HG03565 (cell line): ENCODE measurements at regions not wholly inside any gene's neighbourhood (a gene's known extent, or its start where the extent isn't known, plus 50 kb on each side); places are given as distances from the start of the nearest gene placed in this dataset.
"Not testable (repeated sequence)": the region's sequence is repeated elsewhere in the genome, so short reads cannot be mapped to it uniquely, and the experiment has no call there.

Experiments
- ATAC-seq: cut with Tn5 transposase; IDR thresholded peaks from one replicate; pipeline ENCODE4 v1.9.1; 2021; ENCODE audit warnings: mild to moderate bottlenecking, moderate library complexity; ENCODE audit not compliant: unreplicated experiment

DNA sequence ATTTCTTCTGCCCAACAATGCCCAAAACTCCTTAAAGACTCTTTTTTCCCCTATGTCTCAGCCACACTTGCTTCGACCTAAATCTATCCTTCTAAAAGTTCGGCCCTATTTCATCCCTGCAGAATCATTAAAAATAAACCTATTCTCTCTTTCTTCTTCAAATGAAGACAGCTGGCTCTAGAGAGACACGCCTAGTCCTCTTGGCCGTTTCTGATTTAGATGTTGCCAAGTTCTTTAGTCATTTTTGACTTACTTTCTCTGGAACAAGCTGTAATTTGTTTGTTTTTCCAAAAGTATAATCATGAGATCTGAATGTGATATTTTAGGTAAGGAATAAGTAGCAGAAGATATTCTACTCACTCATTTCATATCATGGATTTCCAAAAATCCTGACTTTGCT, 211.6 kb downstream of the CENPC start:
- no peak for ATAC-seq

DNA sequence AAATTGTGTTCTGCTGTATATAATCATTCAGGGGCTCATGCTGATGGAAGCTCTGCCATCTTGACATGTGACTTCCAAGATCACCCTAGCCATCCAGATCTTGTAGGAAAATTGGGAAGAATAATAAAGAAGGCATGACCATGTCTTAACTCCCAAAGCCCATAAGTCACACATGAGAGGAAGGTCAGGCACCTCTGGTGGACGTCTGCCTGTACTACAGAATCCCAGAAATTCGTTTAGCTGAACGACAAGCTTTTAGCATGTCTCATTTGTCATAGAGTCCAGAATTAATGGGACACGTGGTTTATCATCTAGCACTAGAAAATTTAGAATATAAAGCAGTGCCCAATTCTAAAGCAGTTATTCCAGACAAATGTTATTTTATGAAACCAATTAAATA, 212.7 kb downstream of the CENPC start:
- ATAC-seq, result peak; percentile 82

DNA sequence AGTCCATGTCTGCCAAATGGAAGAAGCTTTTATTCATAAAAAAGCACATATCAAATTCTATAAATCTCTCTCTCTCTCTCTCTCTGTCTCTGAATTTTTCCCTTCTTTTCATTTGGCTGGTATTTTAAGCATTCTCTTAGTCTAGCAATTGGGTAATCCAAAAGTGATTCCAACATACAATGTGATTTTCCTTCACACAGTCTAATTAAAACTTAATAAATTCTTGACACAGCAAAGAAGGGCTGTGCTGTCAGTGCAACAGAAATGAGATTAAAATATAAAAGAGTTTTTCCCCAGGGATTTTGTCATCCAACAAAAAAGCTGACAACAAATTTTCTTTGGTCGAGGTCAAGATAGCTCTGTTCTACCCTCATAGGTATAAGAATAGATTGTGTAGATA, 216.9 kb downstream of the CENPC start:
- ATAC-seq, result no peak

DNA sequence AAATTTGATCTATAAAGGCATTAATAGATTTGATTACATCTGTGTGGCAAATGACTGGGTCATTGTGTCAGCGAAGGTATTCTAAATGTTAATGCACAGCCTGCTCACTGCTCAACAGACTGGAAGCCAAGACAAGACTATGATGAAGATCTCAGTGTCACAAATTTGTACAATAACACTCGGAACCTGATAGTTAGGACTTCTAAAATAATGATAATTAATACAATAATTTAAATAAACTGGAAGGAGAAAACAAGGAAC, 217.4 kb downstream of the CENPC start:
- ATAC-seq, result no peak

DNA sequence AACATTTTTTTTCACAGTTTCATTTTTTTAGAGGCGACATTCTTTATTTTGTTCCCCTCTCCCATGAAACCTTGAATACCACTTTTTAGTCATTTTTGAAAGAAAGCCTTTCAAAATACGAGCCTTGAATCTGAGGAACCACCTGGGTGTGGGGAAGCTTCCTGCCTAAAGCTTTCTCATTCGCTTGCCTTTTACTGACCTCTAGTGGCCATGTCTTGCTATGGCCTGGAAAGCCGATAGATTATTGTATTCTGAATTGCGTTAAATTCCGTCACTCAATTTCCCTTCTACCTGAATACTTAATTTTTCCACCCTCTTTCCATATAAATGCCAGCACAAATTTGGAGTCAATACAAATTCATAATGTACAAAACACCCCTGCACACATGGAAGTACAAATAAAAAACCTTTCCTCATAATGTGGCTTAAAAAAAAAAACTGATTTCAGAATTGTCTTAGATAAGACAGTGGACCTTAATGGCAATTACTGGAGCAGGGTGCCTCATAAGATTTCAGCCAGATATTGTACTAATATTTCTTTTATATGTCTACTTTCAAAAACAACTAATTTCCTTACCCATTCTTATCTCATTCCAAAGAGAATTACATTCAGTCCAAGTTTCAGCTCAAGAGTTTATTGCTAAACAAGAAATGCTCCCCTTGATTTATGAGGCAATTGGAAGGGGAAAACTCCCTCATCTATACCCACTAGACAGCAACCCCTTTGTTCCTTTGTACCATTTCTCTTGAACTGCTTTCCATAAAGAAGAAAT, 217.9 kb downstream of the CENPC start:
- peak; percentile 97 for ATAC-seq

DNA sequence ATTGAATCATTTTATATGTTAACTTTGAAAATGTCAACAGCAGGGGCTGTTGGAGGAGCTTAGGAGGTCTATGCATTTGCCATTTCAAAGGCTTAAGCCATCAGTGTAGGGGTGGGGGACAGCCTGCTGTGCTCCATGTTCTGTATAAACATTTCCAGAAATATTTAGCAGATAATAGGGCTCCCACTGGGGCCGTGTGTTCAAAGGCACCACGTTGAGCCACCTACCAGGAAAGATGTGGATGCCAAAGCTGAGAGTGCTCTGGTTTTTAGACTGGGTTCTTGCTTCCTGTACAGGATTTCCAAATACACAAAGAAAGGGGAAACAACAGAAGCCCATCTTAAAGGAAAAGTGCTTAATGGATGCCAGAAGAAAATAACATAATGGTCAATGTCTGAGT, 219.5 kb downstream of the CENPC start:
- no peak for ATAC-seq

DNA sequence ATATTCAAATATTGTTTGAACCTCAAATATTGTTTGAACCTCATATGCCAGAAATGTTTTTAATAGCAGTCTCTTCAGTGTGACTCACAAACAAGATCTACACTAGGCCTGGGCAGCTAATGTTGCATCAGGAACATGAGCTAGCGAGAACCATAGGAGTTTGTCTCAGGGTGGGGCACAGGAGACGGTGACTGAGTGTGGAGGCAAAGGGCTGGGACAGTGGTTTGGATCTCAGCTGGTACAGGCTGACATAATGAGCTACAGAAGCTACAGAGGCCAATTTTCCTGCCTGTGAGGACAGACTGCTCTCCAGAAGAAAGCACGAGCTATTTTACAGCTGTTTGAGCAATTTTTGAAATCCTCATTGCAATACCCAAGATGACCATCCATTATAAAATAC, 224.7 kb downstream of the CENPC start:
- ATAC-seq, result no peak

DNA sequence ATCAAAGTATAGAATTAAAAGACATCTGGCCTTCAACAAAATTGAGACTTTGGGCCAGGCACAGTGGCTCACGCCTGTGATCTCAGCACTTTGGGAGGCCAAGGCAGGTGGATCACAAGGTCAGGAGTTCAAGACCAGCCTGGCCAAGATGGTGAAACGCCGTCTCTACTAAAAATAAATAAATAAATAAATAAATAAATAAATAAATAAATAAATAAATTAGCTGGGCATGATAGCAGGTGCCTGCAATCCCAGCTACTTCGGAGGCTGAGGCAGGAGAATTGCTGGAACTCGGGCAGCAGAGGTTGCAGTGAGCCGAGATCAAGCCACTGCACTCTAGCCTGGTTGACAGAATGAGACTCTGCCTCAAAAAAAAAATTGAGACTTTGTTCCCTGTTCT, 225.7 kb downstream of the CENPC start:
- ATAC-seq, result not testable (repeated sequence)

DNA sequence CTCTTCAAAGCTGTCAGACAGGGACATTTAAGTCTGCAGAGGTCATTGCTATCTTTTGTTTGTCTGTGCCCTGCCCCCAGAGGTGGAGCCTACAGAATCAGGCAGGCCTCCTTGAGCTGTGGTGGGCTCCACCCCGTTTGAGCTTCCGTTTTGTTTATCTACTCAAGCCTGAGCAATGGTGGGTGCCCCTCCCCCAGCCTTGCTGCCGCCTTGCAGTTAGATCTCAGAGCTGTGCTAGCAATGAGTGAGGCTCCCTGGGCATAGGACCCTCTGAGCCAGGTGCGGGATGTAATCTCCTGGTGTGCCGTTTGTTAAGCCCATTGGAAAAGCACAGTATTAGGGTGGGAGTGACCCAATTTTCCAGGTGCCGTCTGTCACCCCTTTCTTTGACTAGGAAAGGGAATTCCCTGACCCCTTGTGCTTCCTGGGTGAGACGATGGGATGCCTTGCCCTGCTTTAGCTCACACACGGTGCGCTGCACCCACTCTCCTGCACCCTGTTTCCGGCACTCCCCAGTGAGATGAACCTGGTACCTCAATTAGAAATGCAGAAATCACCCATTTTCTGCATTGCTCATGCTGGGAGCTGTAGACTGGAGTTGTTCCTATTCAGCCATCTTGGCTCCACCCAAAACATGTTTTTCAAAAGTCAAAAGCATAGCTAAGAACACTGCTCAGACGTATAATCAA, 244.7 kb downstream of the CENPC start:
- ATAC-seq, result not testable (repeated sequence)

DNA sequence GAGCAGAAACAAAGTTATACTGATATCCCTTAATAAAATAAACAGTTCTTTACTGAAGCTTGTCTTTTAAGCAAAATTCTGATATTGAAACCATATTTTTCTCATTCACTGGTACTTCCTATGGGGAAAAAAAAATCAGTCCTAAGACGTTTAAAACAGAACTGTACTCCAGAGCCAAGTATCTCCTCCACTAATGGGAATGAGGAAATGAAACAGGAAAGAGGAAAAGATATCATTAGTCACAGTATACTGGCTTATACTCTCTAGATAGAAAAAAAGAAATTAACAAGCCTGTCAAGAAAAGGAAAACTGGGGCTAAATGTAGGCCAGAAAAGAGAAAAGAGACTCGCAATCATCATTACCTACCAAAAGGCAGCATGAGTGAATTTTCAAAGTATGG, 252.7 kb downstream of the CENPC start:
- no peak for ATAC-seq

DNA sequence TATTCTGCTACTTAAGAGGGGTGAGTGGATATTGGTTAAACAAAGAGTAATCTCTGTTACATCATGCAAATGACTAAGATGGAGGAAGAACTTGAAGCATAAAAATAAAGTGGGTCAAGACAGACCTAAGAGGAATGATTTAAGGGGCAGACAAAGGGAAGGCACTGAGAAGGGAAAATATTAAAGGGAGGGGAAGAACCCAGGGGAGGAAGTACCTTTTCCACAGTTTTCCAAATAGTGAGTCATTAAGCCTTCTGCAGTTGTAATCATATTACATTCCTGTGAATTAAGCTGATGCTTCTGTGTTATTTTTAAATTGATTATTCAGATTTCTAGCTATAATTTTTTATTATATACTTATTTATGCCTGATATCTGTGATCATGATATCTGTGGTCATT, 253.3 kb downstream of the CENPC start:
- ATAC-seq, result no peak

DNA sequence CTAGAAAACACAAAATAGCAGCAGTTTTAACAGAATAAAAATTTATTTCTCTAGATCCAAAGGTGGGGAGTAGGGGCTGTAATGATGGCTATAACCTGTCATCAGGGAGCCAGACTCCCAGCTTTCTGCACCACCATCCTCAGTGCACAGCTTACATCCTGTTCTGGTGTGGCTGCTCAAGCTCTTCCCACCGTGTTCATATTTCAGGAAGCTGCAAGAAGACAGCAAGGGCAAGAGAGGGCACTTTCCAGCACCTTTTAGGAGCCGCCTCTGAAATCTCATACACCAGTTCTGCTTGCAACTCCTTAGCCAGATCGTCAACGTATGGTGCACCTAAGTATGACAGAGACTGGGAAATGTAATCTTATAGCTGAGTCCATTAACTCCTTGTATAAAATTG, 253.7 kb downstream of the CENPC start:
- ATAC-seq, result no peak

DNA sequence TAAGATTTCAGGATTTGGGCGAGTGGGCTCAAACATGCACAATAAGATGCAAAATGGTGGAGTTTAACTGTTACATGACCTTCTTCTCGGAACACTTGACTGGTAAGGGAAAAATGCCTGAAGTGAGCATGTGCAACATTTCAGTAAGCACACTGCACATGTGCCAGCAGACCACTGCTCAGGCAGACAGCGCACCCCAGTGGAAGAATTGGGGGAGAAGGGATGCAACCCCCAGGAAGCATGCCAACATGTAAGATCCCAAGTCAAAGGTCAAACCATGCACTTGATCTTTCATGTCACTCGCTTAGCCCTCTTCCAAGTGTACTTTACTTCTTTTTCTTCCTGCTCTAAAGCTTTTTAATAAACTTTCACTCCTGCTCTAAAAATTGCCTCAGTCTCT, 256.3 kb downstream of the CENPC start:
- ATAC-seq, result peak; percentile 77

DNA sequence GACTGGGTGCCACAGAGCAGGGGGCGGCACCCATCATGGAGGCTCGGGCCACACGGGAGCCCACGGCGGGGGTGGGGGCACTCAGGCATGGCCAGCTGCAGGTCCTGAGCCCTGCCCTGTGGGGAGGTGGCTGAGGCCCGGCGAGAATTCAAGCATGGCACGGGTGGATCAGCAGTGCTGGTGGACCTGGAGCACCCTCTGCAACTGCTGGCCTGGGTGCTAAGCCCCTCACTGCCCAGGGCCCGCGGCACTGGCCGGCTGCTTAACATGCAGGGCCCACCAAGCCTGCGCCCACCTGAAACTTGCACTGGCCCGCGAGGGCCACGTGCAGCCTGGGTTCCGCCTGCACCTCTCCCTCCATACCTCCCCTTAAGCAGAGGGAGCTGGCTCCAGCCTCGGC, 258.6 kb downstream of the CENPC start:
- no peak for ATAC-seq

DNA sequence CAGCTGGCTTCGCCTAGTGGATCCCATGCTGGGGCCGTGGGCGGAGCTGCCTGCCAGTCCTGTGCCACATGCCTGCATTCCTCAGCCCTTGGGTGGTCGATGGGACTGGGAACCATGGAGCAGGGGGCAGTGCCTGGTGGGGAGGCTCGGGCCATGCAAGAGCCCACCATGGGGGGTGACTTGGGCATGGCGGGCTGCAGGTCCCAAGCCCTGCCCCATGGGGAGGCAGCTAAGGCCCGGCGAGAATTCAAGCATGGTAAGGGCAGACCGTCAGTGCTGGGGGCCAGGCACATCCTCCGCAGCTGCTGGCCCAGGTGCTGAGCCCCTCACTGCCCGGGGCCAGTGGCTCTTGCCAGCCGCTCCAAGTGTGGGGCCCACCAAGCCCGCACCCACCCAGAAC, 262.6 kb downstream of the CENPC start:
- ATAC-seq, result no peak

DNA sequence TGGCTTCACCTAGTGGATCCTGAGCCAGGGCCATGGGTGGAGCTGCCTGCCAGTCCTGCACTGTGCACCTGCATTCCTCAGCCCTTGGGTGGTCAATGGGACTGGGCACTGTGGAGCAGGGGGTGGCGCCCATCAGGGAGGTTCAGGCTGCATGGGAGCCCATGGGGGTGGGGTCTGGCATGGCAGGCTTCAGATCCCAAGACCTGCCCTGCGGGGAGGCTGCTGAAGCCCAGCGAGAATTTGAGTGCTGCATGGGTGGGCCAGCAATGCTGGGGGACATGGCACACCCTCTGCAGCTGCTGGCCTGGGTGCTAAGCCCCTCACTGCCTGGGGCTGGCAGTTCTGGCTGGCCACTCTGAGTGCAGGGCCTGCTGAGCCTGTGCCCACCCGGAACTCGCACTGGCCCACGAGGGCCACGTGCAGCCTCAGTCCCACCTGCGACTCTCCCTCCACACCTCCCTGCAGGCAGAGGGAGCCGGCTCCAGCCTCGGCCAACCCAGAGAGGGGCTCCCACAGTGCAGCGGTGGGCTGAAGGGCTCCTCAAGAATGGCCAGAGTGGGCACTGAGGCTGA, 270.0 kb downstream of the CENPC start:
- no peak for ATAC-seq

DNA sequence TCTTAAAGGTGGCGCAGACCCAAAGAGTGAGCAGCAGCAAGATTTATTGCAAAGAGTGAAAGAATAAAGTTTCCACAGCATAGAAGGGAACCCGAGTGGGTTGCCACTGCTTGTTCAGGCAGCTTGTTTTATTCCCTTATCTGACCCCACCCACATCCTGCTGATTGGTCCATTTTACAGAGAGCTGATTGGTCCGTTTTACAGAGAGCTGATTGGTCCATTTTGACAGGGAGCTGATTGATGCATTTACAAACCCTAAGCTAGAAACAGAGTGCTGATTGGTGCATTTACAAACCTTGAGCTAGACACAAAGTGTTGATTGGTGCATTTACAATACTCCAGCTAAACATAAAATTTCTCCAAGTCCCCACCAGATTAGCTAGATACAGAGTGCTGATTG, 270.6 kb downstream of the CENPC start:
- ATAC-seq, result not testable (repeated sequence)

DNA sequence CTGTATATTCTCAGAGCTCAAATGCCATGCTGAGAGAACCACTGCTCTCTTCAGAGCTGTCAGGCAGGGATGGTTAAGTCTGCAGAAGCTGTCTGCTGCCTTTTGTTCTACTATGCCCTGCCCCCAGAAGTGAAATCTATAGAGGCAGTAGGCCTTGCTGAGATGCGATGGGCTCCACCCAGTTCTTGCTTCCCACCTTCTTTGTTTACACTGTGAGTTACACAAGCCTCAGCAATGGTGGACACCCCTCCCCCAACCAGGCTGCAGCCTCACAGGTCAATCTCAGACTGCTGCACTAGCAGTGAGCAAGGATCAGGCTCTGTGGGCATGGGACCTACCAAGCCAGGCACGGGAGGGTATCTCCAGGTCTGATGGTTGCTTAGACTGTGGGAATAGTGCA, 271.6 kb downstream of the CENPC start:
- no peak for ATAC-seq

DNA sequence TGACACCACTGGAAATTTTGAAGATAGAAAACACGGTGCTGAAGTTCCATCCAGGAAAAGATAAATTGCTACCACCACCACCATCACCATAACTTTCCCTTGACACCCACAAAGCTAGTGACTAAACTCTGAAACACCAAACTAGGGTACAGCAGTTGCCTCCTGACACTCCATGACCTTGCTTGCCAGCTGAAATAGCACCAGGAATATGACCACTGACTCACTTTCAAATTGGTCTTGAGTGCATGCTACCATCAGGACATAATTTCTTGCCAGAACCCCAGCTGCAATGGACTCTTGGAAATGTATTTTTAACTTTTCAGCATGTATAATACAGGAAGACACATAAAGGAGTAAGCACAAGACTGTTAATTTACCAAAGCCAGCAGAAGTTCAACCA, 283.3 kb downstream of the CENPC start:
- no peak for ATAC-seq

DNA sequence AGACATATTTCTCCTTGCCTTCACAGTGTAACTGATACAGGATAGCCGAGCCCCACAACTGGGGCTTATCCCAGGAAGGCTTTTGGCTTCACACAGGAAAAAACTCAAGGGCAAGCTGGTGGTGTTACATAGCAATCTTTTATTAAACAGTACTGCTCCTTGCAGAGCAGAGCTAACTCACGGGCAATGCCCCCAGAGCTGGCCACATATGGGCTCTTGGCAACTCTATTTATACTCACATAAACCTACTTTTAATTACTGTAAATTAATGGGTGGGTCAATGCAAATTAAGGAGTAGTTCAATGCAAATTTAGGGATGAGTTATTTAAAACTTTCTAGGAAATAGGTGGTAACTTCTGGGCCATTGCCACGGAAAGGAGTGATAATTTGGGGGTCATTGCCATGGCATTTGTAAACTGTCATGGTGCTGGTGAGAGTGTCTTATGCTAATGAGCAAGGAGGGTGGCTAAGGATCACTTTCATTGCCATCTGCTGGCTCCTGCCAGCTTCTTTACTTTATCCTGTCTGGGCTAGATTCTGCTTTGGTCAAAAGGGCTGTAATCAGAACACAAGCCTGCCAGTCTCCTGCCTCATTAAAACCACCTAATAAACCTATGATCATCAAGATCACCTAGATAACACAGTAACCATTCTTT, 288.8 kb downstream of the CENPC start:
- ATAC-seq, result no peak

DNA sequence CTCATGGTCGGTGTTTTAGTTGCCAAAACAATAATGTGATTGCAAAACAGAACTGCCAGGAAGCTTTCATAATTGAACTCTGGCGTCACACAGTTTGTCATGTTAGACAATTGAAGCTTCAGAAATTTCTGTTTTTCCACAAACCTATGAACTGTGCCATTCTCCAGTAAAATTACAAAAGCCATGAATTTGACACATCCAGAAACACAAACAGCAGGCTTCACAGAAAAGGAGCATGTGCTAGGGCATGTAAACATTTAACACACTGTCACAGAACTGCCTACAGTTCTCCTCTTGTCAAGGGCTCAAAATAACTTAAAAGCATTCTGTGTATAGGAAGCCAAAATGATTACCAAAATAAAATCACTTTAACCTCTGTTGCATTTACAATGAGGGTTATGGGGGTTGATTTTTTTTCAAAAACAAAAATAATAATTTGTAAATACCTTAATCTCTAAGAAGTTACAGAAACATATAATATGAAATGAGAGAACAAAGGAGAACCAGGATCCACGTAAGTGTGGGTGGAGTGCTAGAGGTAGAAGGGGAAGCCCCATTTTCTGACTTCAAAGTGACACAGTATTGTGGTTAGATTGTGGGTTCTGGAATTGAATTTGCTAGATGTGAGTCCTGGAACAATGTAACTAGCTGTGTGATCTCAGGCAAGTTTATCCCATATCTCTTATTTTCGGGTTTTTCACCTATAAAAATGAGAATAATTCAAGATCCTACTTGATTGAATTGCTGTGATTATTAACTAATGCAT, 295.0 kb downstream of the CENPC start:
- ATAC-seq, result no peak
